ENCODE measurements at regions not wholly inside any gene's neighbourhood (a gene's known extent, or its start where the extent isn't known, plus 50 kb on each side); places are given as distances from the start of the nearest gene placed in this dataset.

DNA sequence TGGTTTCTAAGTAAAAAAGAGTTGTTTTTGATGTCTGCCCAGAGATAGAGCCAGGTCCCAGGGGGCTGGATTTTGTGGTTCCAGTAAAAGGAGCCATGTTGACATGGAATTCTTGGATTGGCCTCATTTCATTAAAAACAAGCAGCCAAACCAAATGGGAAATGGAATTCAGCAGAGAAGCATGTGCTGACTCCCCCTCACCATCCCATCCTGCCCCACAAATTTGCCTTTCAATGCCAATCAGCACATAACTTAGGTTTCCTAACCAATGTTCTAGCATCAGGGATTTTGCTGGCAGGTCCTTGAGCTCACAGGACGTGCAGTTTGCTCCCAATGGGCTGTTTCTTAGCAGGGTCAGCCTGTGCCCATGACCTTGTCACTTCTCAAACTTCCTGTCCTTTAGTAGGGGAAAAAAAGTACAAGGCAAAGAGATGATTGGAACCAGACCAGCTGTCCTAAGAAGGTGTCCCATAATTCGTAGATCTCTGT is 101.5 kb upstream of the GADD45A start:
- intact Hi-C loops (cut with micrococcal nuclease): no loop called here

DNA sequence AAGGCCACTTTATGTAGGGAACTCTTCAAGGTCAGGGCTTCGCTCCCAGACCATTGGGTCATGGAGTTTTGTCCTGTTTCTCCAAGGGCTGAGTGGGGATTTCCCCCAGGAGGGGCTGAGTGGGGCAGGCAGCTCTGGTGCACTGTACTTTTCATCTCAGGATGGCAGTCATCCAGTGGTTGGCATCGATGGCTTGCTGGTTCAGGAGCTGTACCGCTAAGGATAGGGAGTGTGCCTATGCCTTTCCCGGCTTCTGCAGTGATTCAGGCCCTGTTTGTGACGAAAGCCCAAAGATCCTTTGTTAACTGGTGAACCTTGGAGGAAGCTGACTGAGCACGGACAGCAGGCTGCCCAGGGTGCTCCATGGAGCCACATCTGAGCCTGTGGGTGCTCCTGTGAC is 100.1 kb upstream of the GADD45A start:
- intact Hi-C loops (cut with micrococcal nuclease): no loop called here

DNA sequence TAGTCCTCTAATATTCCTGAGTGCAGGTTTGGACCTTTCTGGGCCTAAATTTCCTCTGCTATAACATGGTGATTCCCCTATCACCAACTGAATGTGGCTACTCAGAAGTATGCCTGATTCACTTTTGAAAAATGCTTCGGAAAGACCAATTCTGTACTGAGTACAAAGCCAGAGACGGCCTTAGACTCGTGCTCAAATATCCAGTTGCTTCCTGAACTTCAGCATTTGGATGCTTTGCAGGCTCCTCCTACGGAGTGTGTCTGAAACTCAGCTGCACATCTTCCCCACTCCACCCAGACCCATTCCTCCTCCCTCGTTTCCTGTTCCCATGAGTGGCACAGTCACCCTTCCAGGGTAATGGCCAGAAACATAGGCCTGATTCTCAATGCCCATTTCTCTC is 98.4 kb upstream of the GADD45A start:
- intact Hi-C loops (cut with micrococcal nuclease): no loop called here

DNA sequence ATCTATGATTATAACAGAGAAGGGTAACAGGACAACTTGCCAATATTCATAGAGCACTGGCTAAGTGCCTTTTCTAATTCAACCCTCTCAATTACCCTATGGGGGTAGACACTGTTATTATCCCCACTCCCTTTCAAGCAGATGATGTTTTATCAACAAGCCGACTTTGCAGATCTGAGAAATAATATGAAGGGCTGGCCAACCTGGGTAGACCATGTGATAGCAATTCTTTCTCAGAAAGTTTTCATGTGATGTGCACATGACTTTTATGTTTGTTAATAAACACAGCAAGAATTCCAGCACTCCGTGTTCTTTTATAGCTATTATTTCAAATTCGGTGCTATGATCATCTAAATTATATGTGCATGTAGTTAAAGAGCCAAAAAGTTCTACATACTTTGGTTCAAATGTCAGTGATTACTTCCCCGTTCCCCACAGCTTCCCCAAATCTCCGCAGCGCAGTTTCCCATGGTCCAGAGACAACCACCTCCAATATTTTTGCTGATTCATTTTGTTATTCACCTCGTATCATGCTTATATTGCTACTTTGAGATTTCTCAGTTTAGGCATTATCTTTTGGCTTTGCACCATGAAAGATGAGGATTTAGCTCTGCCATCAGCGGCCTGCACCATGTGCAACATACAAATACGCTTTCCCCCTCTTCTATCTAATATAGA is 96.7 kb upstream of the GADD45A start:
- intact Hi-C loops (cut with micrococcal nuclease): no loop called here

DNA sequence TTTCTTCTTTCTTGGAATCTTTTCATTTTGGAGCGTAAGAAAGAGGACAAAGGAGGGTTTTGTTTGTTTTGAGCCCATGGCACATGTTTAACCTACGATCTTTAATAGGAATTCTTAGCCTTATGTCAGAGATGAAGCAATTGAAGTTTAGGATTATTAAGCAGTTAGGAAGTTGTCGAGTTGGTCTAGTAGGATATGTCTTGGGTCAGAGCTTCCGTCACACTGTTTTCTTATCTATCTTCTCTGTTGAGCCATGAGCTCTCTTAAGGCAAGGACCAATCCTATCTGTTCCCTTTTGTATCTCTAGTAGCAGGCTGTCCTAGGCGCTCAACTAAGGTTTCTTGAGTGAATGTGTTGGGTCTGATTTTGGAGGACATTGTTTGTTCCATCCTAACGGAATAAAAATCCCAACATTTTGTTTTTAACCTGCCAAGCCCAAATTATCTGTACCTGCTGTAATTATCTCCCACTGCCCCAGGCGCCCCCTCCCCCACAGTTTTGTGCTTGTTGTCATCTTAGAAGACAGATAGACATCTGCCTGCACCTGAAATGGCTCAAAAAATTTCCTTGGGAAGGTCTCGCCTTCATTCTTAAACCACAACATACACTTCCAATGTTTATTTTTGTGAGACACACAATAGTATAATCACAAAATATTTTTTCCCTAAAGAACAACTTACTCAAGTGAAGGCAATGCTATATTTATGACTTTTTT is 95.3 kb upstream of the GADD45A start:
- intact Hi-C loops (cut with micrococcal nuclease): no loop called here

DNA sequence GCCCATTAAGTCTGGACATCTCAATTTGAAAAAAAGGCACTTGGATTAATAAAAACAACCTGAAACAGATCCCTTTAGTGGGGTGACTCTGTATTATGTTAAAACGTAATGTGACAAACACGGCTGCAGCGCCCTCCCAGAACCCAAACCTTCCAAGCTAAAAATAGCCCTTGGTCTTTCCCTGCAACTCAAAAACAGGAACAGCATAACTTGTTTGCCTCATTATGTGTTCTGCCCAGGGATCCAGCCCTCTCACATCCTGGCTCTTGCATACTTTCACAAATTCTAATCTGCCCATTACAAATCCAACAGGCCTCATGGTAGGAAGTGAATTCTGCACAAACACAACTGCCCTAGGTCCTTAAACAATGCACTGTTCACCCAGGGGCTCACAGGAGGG is 94.7 kb upstream of the GADD45A start:
- intact Hi-C loops (cut with micrococcal nuclease): no loop called here

DNA sequence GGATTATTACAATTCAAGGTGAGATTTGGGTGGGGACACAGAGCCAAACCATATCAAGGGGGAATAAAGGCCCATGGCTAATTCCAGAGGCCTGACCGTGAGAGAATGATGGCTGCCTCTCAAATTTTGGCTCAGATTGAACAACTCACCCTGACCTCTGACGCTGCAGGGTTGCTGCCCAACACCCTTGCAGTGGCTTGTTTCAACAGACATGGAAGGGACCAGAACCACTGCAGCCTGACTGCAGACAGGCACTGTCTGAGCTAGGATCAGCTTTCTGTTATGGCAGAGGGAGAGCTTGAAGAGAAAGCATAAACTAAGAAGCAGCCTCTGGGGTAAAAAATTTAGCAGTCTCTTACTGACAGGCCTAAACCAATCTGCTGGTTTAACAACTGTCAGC is 90.2 kb upstream of the GADD45A start:
- intact Hi-C loops (cut with micrococcal nuclease): no loop called here

DNA sequence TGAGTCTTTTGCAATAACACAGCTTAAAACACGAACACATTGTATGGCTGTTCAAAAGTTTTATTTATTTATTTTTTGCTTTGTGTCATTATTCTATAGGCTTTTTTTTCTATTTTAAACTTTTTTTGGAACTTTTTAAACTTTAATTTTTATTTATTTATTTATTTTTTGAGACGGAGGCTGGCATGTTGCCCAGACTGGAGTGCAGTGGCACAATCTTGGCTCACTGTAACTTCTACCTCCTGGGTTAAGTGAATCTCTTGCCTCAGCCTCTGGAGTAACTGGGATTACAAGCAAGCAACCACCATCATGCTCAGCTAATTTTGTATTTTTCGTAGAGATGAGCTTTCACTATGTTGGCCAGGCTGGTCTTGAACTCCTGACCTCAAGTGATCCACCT is 88.3 kb upstream of the GADD45A start:
- intact Hi-C loops (cut with micrococcal nuclease): no loop called here

DNA sequence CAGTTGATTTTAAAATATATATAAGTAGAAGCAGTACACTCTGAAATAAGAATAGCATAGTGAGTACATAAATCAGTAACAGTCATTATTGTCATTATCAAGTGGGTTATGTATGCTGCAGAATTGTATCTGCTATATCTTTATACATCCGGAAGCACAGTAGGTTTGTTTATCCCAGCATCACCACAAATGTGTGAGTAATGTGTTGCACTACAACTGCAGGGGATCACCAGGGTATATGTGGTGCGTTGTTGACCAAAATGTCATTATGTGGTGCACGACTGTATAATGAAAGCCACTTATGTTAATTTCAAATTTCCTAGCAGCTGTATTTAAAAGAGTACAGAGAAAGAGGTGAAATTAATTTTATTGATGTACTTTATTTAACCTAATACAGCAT is 87.7 kb upstream of the GADD45A start:
- intact Hi-C loops (cut with micrococcal nuclease): no loop called here

DNA sequence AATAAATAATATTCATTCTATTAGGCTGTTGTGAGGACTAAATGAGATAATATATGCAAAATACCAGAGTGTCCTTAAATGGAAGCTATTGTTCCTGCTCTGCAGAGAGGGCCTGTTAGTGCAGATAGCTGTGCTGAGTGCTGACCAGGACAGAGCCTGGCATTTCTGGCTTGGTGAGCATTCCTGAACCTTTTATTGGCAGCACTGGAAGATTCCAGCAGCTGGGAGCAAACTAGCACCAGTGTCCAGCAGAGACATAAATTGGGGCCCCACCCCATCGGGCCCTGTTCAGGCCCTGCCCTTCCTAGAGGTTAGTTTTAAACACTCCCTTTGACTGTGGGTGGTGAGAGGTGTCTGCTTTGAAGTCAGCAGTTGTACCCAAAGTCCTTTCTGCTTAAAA is 85.9 kb upstream of the GADD45A start:
- intact Hi-C loops (cut with micrococcal nuclease): no loop called here

DNA sequence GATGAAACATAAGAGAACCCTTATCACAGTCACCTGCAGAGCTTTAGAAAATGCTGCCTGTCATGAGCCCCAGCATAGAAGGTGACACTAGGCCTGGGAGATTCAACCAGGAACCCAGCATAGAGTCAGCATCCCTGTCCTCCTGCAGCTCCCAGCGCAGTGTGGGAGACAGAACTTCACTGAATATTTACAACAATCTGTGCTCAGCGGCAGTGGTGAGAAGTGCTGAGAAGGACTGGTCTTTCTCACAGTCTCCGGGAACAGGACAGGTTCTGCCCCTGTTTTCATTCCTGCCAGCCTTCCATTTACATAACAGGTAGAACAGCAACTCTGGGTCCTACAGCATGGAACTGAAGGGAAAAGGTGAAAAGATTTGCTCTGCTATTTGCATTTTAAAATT is 83.5 kb upstream of the GADD45A start:
- intact Hi-C loops (cut with micrococcal nuclease): no loop called here

DNA sequence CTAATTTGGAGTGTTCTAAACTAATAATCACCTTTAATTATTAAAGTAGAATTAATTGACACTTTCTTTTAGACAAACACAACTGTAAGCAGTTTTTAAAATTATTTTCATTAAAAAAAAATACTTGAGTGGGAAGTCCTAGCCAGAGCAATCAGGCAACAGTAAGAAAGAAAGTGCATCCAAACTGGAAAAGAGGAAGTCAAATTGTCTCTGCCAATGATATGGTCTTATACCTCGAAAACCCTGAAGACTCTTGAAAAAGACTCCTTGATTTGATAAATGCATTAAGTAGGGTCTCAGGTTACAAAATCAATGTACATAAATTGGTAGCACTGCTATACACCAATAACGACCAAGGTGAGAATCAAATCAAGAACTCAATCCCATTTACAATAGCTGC is 83.0 kb upstream of the GADD45A start:
- intact Hi-C loops (cut with micrococcal nuclease): no loop called here

DNA sequence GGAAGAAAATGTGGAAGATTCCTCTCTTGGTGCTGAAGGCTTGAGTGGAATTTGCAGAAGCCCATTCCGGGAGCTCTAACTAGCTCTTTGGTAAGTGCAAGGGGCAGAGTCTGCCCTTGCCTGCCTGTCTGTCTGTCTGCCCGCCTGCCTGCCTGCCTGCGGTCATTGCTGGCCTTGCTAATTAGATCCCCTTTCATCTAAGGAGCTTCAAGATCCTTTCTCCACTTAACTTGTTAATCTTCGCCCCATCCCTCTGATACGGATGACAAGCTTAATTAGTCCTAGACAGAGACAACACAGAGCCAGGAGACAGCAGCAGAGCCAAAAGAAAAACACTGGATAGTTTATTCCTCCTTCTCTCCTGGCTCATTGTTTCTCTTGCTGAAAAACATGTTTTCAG is 80.2 kb upstream of the GADD45A start:
- intact Hi-C loops (cut with micrococcal nuclease): no loop called here

DNA sequence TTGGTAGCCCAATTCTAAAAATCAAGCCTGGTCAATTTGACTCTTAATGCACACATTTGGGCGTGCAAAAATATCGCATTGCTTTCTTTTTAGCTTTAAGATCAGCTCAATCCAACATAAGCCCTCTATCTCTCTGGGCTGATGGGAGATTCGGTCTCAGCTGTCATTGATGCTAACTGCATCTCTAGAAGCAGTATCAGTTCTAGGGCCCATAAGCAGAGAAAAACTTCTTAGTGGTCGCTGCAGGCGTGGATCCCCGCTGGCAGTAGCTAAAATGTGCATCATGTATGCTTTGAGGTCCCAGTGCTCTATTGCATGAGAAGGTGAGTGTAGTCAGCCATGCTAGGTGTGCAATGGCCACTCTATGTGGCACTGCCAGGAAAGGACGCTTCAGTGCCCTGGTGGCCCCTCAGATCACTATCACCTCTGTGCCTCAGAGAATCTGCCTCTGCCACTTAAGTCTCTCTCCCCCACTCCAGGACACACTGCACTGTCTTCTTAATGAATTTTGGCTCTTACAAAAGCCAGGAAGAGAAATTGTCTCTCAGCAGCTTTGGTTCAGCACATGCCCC is 79.7 kb upstream of the GADD45A start:
- intact Hi-C loops (cut with micrococcal nuclease): no loop called here

DNA sequence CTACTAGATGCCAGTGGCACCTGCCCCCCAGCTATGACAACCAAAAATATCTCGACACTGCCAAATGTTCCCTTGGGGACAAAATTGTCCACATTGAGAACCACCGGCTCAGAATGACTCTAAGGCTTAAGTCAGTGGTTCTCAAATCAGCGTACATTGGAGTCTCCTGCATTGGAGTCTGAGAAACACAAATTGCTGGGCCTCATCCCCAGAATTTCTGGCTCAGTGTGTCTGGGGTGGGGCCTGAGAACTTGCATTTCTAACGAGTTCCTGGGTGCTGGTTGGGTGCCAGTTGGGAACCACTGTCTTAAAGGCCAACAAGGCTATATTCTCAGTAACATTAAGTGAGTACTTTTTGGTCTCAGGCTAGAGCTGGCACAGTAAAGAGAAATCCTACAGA is 77.7 kb upstream of the GADD45A start:
- intact Hi-C loops (cut with micrococcal nuclease): no loop called here

DNA sequence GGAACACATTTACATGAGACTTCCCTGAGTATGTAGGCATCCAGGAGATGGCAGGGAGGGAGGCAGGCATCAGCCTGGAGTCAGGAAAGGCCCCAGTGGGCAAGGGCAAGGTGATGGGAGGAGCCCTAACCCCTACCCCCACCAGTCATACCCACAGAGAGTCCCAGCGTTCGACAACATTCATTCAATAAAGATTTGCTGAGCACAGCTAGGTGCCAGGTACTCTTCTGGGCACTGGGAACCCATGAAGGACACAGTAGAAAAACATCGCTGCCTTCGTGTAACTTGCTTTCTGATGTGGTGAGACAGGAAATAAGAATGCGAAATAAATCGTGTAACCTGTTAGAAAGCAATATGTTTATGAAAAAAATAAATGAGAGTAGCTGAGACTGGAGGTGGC is 77.3 kb upstream of the GADD45A start:
- intact Hi-C loops (cut with micrococcal nuclease): no loop called here

DNA sequence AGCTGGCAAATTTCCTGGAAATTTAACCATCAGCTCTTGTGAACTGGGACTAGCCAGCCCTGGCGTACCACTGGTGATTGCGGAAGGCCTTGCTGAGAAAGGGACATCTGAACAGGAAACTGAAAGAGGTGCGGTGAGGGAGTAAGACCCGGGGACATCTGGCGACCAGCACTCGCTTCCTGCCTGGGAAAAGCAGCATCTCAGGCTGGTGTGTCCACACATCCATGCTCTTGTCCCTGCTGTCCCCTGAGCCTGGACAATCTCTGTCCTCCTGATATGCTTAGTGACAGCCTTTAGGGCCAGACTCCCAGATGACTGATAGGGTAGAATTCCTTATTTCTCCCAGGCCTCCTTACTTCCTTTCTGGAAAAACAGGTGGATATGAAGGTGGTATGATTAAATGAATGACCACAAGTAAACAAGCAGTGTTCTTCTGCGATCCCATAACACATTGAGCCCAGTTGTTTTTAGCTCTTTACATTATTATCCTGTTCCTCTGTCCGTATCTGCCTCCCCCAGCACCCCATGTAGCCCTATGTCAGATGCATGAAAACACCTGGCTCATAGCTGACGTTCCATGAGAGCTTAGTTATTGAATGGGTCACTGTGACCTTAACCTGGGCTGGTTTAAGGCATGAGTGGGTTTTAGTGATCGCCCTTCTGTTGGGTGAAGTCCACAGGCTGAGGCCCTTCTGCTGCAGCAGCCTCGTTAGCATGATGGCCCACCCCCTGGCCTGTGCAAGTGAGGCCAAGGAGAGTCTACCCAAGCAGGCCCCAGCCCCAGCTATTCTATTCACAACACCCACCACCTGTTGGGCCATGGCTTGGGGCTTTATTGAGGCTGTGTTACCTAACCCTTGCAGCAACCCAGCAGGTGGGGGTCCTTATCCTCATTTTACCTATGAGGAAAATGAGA is 76.1 kb upstream of the GADD45A start:
- intact Hi-C loops (cut with micrococcal nuclease): no loop called here

DNA sequence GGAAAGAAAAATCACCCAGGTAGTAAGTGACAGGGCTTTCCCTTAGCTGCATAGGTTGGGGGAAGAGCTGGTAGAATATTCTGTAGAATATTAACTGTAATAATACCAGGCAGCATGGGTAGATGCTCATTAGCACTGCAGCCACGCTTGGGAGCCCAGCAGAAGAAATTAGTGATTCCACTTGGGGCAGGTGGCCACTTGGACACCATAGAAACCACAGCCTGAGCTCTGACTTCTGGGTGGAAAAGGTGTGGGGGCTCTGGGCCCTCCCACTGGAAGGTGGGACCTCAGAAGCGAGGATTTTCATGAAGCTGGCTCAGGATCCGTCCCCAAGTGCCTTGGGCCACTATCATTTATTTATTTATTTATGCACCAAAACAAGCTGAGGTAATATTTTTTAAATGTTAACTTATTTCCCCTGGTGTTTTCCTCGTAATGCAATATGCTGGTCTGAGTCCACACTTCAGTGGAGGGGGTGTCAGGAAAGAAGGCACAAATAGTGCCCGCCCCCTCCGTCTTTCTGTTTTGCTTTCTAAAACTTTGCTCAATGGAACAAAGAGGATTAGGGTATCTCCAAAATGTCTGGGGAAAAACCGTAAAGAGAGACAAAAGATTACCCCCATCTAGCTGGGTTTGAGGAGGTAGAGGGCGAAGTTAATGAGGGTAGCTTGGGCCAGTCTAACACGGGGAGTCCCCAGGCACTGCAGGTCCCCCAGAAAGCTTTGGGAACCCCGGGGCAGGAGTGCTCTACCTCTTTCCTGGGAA is 75.2 kb upstream of the GADD45A start:
- intact Hi-C loops (cut with micrococcal nuclease): no loop called here

DNA sequence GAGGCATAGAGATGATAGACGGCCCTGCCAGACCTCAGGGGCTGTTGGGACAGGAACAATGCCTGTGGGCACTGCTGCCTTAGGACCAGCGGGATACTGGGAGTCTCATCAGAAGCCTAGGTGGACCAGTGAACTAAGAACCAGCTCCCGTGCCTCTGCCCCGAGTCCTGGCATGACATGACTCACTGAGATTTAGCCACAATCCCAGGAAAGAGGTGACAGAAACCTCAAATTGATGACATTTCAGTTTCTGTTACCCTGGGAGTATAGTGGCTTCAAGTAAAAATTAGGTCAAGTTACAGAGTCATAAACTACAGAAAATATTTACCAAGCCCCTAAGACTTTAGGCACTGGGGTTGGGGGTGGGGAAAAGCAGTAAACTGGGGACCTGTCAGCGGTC is 74.6 kb upstream of the GADD45A start:
- intact Hi-C loops (cut with micrococcal nuclease): no loop called here

DNA sequence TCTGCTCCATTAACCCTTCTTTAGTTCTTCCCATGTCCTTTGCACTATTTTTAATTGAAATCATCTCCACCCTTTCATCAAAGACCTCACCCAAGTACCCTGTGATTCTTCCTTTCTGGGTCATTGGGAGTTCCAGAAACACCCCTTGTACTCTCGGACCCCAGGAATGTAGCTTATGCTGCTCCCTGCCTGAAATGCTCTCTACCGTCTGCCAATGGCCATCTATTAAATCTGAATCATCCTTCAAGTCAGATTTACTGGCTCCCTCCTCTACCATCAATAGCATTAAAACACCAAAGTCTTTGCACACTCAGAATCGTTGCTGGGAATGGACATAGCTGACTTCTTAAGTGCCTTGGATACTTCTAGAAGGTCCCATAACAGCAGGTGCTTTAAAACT is 73.2 kb upstream of the GADD45A start:
- intact Hi-C loops (cut with micrococcal nuclease): no loop called here

DNA sequence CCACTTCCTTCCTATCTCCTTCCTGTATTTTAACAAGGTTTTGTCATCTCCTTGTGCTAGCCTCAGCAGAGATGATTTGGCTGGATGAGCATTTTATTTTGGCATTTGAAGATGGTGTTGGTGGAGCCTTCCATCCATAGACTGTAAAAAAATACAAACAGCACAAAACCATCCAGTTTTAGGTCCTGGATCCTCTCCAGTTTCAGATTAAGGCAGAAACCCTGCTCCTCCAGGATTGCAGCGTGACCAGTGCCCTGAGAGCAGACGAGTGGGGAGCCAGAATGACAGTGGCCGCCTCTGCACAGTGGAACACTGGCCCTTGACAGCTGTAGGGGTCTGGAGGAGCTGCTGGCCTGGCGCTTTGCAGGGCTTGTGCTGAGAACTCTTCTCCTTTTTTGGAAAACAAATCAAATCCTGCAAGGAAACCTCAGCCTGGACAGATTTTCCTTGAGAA is 72.2 kb upstream of the GADD45A start:
- intact Hi-C loops (cut with micrococcal nuclease): no loop called here
